ENCODE measurements at regions not wholly inside any gene's neighbourhood (a gene's known extent, or its start where the extent isn't known, plus 50 kb on each side); places are given as distances from the start of the nearest gene placed in this dataset.

DNA sequence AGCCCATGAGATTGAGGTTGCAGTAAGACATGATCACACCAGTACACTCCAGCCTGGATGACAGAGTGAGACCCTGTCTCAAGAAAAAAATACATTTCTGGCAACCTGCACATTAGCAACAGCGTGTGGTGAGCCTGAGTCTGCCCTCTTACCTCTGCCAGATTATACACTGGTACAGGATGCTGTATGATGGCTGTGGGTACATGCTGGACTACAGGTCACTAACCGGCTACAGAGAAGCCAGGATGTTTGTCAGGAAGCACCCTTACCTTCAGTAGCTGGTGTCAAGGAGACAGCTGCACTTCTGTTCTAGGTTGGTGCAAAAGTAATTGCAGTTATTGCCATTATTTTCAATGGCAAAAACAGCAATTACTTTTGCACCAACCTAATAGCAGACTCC lies 575.7 kb downstream of the NPHP4 start:
- H3K9ac ChIP-seq: no peak overlapping the region
- H3K27ac ChIP-seq: no peak overlapping the region
- no peaks in the 10 kb centered on the region for H3K9me3 ChIP-seq (ENCODE audit: control insufficient read depth, low read length)
- H3K4me2 ChIP-seq (ENCODE audit: low read length): no peak overlapping the region
- H3K79me2 ChIP-seq: no peaks in the 10 kb centered on the region
- no peaks in the 10 kb centered on the region for H3K36me3 ChIP-seq (ENCODE audit: control insufficient read depth, insufficient read depth, low read length)
- no peaks in the 10 kb centered on the region for H3K27me3 ChIP-seq (ENCODE audit: control insufficient read depth, insufficient read depth, low read length)
- no peak overlapping the region for H3K4me3 ChIP-seq (ENCODE audit: low read depth, low read length)
- H3K4me1 ChIP-seq: no peaks in the 10 kb centered on the region
- H2AFZ ChIP-seq: no peak overlapping the region
- TF ChIP-seq, protein P1, sequence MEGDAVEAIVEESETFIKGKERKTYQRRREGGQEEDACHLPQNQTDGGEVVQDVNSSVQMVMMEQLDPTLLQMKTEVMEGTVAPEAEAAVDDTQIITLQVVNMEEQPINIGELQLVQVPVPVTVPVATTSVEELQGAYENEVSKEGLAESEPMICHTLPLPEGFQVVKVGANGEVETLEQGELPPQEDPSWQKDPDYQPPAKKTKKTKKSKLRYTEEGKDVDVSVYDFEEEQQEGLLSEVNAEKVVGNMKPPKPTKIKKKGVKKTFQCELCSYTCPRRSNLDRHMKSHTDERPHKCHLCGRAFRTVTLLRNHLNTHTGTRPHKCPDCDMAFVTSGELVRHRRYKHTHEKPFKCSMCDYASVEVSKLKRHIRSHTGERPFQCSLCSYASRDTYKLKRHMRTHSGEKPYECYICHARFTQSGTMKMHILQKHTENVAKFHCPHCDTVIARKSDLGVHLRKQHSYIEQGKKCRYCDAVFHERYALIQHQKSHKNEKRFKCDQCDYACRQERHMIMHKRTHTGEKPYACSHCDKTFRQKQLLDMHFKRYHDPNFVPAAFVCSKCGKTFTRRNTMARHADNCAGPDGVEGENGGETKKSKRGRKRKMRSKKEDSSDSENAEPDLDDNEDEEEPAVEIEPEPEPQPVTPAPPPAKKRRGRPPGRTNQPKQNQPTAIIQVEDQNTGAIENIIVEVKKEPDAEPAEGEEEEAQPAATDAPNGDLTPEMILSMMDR (IDR thresholded peaks at IDR 0.05): no peak

DNA sequence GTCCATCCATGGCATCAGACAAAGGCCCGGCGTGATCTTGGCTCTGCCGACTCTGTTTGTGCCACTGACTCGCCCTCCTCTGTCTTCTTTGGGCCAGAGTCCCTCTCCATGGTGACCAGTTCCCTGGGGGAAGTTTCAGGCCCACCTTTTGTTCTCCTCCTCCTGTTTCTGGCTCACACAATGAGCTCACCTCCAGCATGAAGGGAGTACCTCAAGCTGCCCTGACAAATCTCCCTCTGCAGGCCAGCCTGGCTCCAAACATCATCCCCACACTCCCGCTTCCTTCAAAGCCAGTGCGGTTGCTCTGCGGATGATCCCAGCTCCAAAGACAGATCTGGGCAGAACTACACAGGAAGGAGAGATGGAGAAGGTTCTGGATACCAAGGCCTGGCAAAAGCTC lies 576.6 kb downstream of the NPHP4 start:
- Histone ChIP-seq H3K9ac (no peak overlapping the region), H3K9me3 (ENCODE audit: control insufficient read depth, low read length) (no peaks in the 10 kb centered on the region), H3K36me3 (ENCODE audit: control insufficient read depth, insufficient read depth, low read length) (no peaks in the 10 kb centered on the region), H3K4me1 (no peaks in the 10 kb centered on the region), H3K27ac (no peak overlapping the region), H3K79me2 (no peaks in the 10 kb centered on the region), H3K4me2 (ENCODE audit: low read length) (no peak overlapping the region), H3K4me3 (ENCODE audit: low read depth, low read length) (no peak overlapping the region), H2AFZ (no peak overlapping the region), H3K27me3 (ENCODE audit: control insufficient read depth, insufficient read depth, low read length) (no peaks in the 10 kb centered on the region)
- TF ChIP-seq, protein P1 (IDR thresholded peaks at IDR 0.05): no peak

DNA sequence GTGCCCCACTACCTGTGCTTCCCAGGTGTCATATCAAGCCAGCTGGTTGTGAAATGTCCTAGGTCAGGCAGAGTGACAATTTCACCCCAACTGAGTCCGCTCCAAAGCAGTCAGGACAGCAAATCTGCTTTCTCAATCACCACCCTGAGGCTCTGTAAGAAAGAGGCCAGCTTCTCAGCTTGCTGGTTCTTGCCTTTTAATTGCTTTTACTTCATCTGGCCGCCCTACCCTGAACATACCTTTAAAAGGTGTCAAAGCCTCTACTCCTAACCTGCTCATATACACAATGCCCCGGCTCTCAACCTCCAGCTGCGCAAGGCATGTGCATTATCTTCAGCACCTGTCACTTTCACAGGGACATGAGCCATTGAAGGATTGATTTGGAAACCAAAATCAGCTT lies 581.6 kb downstream of the NPHP4 start:
- H3K4me3 ChIP-seq (ENCODE audit: low read depth, low read length): no peak overlapping the region
- no peak overlapping the region for H3K27ac ChIP-seq
- H3K9ac ChIP-seq: no peak overlapping the region
- no peaks in the 10 kb centered on the region for H3K27me3 ChIP-seq (ENCODE audit: control insufficient read depth, insufficient read depth, low read length)
- H3K9me3 ChIP-seq (ENCODE audit: control insufficient read depth, low read length): no peaks in the 10 kb centered on the region
- H3K4me2 ChIP-seq (ENCODE audit: low read length): no peak overlapping the region
- TF ChIP-seq, protein P1 (IDR thresholded peaks at IDR 0.05): no peak
- no peaks in the 10 kb centered on the region for H3K79me2 ChIP-seq
- no peak overlapping the region for H2AFZ ChIP-seq
- no peaks in the 10 kb centered on the region for H3K4me1 ChIP-seq
- no peaks in the 10 kb centered on the region for H3K36me3 ChIP-seq (ENCODE audit: control insufficient read depth, insufficient read depth, low read length)

DNA sequence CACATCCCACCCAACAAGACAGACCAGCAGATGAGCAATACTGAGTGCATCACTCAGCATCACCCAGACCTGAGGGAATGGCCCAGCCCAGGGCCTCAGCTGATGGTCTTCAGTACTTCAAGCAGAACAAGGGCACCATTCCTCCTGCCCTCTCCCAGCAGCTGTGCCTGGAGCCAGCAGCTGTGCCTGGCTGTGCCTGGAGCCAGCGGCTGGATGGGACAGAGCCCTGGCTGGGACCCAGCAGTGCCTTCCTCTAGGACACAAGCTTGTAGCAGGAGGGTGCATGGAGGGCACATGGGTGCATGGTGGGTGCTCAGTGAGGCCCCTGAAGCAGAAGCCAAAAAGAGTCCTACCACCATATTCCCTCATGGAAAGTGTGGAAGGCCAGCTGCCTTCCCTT lies 583.8 kb downstream of the NPHP4 start:
- no peaks in the 10 kb centered on the region for H3K27me3 ChIP-seq (ENCODE audit: control insufficient read depth, insufficient read depth, low read length)
- no peak overlapping the region for H3K4me3 ChIP-seq (ENCODE audit: low read depth, low read length)
- TF ChIP-seq, protein P1 (IDR thresholded peaks at IDR 0.05): no peak
- no peaks in the 10 kb centered on the region for H3K36me3 ChIP-seq (ENCODE audit: control insufficient read depth, insufficient read depth, low read length)
- no peaks in the 10 kb centered on the region for H3K9me3 ChIP-seq (ENCODE audit: control insufficient read depth, low read length)
- H3K9ac ChIP-seq: no peak overlapping the region
- no peak overlapping the region for H2AFZ ChIP-seq
- no peaks in the 10 kb centered on the region for H3K4me1 ChIP-seq
- no peaks in the 10 kb centered on the region for H3K79me2 ChIP-seq
- no peak overlapping the region for H3K4me2 ChIP-seq (ENCODE audit: low read length)
- no peak overlapping the region for H3K27ac ChIP-seq

DNA sequence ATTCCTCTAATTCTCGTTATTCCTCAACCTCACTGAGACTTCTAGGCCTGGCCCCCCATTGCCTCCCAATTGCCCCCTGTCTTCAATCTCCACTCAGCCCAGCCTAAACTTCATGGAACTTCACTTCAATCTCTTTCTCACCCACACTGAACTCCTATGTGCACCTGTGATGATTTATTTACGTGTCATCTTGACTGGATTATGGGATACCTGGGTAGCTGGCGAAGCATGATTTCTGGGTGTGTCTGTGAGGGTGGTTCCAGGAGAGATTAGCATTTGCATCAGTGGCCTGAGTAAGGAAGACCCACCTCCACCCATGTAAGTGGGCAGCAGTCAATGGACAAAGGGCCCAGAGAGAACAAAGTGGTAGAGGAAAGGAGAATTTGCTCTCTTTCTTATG lies 587.0 kb downstream of the NPHP4 start:
- Histone ChIP-seq H3K9ac (no peak overlapping the region), H3K4me3 (ENCODE audit: low read depth, low read length) (no peak overlapping the region), H3K27me3 (ENCODE audit: control insufficient read depth, insufficient read depth, low read length) (no peaks in the 10 kb centered on the region), H3K79me2 (no peaks in the 10 kb centered on the region), H3K36me3 (ENCODE audit: control insufficient read depth, insufficient read depth, low read length) (no peaks in the 10 kb centered on the region), H3K27ac (no peak overlapping the region), H2AFZ (no peak overlapping the region), H3K4me1 (no peaks in the 10 kb centered on the region), H3K9me3 (ENCODE audit: control insufficient read depth, low read length) (no peaks in the 10 kb centered on the region), H3K4me2 (ENCODE audit: low read length) (no peak overlapping the region)
- TF ChIP-seq, protein P1 (IDR thresholded peaks at IDR 0.05): no peak
